ENCODE measurements at regions not wholly inside any gene's neighbourhood (a gene's known extent, or its start where the extent isn't known, plus 50 kb on each side); places are given as distances from the start of the nearest gene placed in this dataset.

DNA sequence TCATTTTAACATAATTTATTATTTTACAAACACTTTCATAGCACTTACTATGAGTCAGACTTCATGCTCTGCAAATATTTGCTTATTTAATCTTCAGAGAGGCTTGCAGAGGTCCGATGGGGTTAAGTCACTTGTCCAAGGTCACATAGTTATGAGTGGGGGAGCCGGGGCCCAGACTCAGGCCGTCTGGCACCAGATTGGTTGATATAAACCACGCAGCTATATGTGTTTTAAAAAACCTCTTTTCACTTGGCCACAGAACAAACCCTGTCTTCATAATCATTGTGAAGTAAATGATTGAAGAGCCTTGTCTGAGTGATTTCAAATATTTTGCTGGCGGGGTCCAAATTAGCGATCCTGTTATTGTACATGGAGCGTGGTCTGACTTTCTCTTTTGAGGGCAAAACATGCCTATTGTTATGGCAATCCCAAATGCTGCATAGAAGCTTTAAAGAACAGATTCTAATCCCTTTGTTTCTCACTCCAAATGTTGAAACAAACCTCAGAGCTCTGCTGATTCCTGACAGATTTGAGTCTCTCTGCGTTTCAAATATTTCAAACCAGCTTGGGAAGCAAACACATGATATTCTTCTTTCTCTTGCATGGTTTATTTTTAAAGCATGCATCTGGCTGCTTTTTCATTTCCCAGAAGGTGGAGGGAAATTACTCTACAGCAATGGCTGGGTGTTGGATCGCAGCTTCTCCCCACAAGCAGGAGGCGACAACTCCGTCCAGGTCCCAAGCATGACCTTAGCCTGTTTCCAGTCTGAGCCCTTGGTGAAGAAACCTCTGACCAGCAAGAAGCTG lies 142.4 kb downstream of the DDX1 start:
- no peak for TF ChIP-seq POLR2A (IDR thresholded peaks at IDR 0.05)
- TF ChIP-seq, protein P1, sequence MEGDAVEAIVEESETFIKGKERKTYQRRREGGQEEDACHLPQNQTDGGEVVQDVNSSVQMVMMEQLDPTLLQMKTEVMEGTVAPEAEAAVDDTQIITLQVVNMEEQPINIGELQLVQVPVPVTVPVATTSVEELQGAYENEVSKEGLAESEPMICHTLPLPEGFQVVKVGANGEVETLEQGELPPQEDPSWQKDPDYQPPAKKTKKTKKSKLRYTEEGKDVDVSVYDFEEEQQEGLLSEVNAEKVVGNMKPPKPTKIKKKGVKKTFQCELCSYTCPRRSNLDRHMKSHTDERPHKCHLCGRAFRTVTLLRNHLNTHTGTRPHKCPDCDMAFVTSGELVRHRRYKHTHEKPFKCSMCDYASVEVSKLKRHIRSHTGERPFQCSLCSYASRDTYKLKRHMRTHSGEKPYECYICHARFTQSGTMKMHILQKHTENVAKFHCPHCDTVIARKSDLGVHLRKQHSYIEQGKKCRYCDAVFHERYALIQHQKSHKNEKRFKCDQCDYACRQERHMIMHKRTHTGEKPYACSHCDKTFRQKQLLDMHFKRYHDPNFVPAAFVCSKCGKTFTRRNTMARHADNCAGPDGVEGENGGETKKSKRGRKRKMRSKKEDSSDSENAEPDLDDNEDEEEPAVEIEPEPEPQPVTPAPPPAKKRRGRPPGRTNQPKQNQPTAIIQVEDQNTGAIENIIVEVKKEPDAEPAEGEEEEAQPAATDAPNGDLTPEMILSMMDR (IDR thresholded peaks at IDR 0.05): no peak

All from body of pancreas (tissue), 4 donors.